IPS-15b (cell line): ENCODE measurements at regions not wholly inside any gene's neighbourhood (a gene's known extent, or its start where the extent isn't known, plus 50 kb on each side); places are given as distances from the start of the nearest gene placed in this dataset.
"Not testable (repeated sequence)": the region's sequence is repeated elsewhere in the genome, so short reads cannot be mapped to it uniquely, and the experiment has no call there.

ENCODE experiments used
- H3K27me3 ChIP-seq: one replicate; pipeline ENCODE4 v1.6.1; 2013; ENCODE audit warnings: low read length; ENCODE audit not compliant: control insufficient read depth, insufficient read depth
- H3K36me3 ChIP-seq: one replicate; pipeline ENCODE4 v1.6.1; 2013; ENCODE audit warnings: low read length; ENCODE audit not compliant: control insufficient read depth, insufficient read depth
- H3K4me1 ChIP-seq: one replicate; pipeline ENCODE4 v1.6.1; 2013; ENCODE audit warnings: mild to moderate bottlenecking, low read length; ENCODE audit not compliant: control insufficient read depth, insufficient read depth
- H3K4me3 ChIP-seq: one replicate; pipeline ENCODE4 v1.5.1; 2013; ENCODE audit warnings: low read depth, low read length
- H3K9ac ChIP-seq: one replicate; pipeline ENCODE4 v1.6.1; 2013; ENCODE audit warnings: low read depth, mild to moderate bottlenecking, low read length
- H3K9me3 ChIP-seq: one replicate; pipeline ENCODE4 v1.6.1; 2013; ENCODE audit warnings: mild to moderate bottlenecking, low read length; ENCODE audit not compliant: control insufficient read depth, insufficient read depth

- Histone ChIP-seq H3K36me3 (no peaks in the 10 kb centered on the region), H3K9ac (no peak overlapping the region), H3K4me1 (no peaks in the 10 kb centered on the region), H3K27me3 (no peaks in the 10 kb centered on the region), H3K9me3 (peaks cover 2% of the 10 kb centered on the region), H3K4me3 (no peak overlapping the region)
Observed at GRCh38 chr4:178198691-178199090, 756.5 kb upstream of the AGA start.

DNA sequence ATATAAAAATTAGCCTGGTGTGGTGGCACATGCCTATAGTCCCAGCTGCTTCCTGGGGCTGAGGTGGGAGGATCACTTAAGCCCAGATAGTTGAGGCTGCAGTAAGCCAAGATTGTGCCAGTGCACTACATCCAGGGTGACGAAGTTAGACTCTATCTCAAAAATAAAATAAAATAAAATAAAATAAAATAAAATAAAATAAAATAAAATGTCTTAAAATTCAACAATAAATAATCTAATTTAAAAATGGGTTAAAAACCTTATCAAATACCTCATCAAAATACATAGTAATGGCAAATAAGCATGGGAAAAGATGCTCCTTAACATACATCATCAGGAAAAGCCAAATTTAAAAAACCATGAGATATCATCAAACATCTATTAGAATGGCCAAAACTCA is 760.2 kb upstream of the AGA start:
- no peaks in the 10 kb centered on the region for H3K36me3 ChIP-seq
- no peaks in the 10 kb centered on the region for H3K27me3 ChIP-seq
- H3K4me1 ChIP-seq, result no peaks in the 10 kb centered on the region
- no peak overlapping the region for H3K9ac ChIP-seq
- H3K4me3 ChIP-seq, result no peak overlapping the region
- peaks cover 3% of the 10 kb centered on the region for H3K9me3 ChIP-seq

DNA sequence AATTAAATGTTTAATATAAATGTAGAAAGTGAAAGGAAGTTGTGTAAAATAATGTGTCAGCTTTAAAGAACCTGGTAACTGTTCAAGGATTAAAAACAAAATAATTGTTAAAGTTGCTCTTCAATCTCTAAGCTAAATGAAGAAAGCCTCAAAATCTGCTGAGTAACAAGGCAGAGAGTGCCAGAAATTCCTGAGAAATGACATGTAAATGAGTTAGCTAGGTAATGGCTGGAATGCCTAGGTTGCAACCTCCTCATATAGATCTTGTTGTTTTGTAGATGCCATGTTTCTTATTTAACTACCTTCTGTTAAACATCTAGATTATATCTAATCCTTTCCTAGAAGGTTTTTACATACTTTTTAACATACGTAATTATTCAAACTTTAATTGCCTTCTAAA is 763.6 kb upstream of the AGA start:
- no peak overlapping the region for H3K4me3 ChIP-seq
- H3K36me3 ChIP-seq, result no peaks in the 10 kb centered on the region
- H3K27me3 ChIP-seq, result no peaks in the 10 kb centered on the region
- no peak overlapping the region for H3K9ac ChIP-seq
- no peaks in the 10 kb centered on the region for H3K4me1 ChIP-seq
- peaks cover 3% of the 10 kb centered on the region for H3K9me3 ChIP-seq

- Histone ChIP-seq H3K27me3 (no peaks in the 10 kb centered on the region), H3K9me3 (no peaks in the 10 kb centered on the region), H3K4me1 (no peaks in the 10 kb centered on the region), H3K36me3 (no peaks in the 10 kb centered on the region), H3K9ac (no peak overlapping the region), H3K4me3 (no peak overlapping the region)
Observed at GRCh38 chr4:178215309-178215708, 773.1 kb upstream of the AGA start.

- H3K9ac ChIP-seq, result no peak overlapping the region
- no peak overlapping the region for H3K4me3 ChIP-seq
- H3K27me3 ChIP-seq, result no peaks in the 10 kb centered on the region
- H3K9me3 ChIP-seq, result no peaks in the 10 kb centered on the region
- H3K36me3 ChIP-seq, result no peaks in the 10 kb centered on the region
- no peaks in the 10 kb centered on the region for H3K4me1 ChIP-seq
Observed at GRCh38 chr4:178215763-178216162, 773.5 kb upstream of the AGA start.

GRCh38 chr4:178226421-178226820 is 784.2 kb upstream of the AGA start:
- H3K4me1 ChIP-seq, H3K9ac ChIP-seq, H3K36me3 ChIP-seq, H3K4me3 ChIP-seq, H3K27me3 ChIP-seq, H3K9me3 ChIP-seq: not testable (repeated sequence)

- Histone ChIP-seq H3K4me1 (no peaks in the 10 kb centered on the region), H3K36me3 (no peaks in the 10 kb centered on the region), H3K9ac (no peak overlapping the region), H3K4me3 (no peak overlapping the region), H3K27me3 (no peaks in the 10 kb centered on the region), H3K9me3 (no peaks in the 10 kb centered on the region)
Observed at GRCh38 chr4:178233906-178234305, 791.7 kb upstream of the AGA start.

GRCh38 chr4:178240891-178241290 is 798.7 kb upstream of the AGA start:
- no peaks in the 10 kb centered on the region for H3K27me3 ChIP-seq

DNA sequence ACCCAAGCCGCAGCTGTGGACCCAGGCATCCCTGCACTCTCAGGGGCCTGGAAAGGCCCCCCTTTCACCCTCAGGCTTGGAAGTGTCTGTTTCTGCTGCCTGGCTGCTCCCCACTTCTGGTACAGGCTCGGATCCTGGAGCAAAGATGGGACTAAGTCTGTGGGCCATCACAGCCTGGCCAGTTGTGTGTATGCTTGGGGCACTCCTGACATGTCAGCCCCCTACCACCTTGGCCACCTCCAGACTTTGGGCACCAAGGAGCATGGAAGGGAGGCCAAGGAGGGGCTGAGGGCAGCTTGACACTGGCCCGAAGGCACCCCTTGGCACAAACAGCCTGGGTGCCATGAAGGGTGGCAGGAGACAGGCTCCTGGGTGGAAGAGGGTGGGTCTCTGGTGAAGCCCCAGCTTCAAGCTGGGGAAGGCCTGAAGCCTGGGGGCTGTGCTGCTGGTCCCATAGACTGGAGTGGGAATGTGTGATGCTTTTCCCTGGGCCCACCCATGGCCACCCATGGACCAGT is 799.4 kb upstream of the AGA start:
- no peaks in the 10 kb centered on the region for H3K27me3 ChIP-seq
- peaks cover 3% of the 10 kb centered on the region for H3K9me3 ChIP-seq
- H3K36me3 ChIP-seq, result no peaks in the 10 kb centered on the region
- H3K4me1 ChIP-seq, result no peaks in the 10 kb centered on the region
- no peak overlapping the region for H3K9ac ChIP-seq
- H3K4me3 ChIP-seq, result no peak overlapping the region

More at GRCh38 chr4:178240891-178241290, 798.7 kb upstream of the AGA start:
- H3K4me1 ChIP-seq, result no peaks in the 10 kb centered on the region
- peaks cover 3% of the 10 kb centered on the region for H3K9me3 ChIP-seq
- H3K4me3 ChIP-seq, result no peak overlapping the region
- no peak overlapping the region for H3K9ac ChIP-seq
- no peaks in the 10 kb centered on the region for H3K36me3 ChIP-seq

DNA sequence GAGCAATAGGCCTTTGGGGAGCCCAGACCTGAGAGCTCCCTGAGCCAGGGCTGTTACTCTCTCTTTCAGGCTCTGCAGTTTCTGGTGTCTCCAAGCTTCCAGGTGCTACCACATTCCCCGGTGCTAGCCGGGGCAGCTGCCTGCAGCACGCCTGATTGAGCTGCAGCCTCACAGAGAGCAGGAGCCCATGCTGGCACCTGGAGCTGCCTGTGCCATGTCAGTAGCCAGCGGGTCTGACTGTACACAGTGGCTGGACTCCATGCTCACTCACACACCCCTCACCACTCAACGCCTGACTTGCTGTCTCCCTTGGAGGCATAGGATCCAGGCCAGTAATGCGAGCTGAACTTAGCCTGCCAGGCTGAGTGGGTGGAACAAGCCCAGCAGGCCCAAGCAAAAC is 800.4 kb upstream of the AGA start:
- peaks cover 3% of the 10 kb centered on the region for H3K9me3 ChIP-seq
- H3K4me3 ChIP-seq, result no peak overlapping the region
- H3K9ac ChIP-seq, result no peak overlapping the region
- no peaks in the 10 kb centered on the region for H3K4me1 ChIP-seq
- H3K36me3 ChIP-seq, result no peaks in the 10 kb centered on the region
- H3K27me3 ChIP-seq, result no peaks in the 10 kb centered on the region

- no peaks in the 10 kb centered on the region for H3K36me3 ChIP-seq
- no peaks in the 10 kb centered on the region for H3K27me3 ChIP-seq
- no peaks in the 10 kb centered on the region for H3K4me1 ChIP-seq
- H3K4me3 ChIP-seq, result no peak overlapping the region
- H3K9me3 ChIP-seq, result peaks cover 3% of the 10 kb centered on the region
- H3K9ac ChIP-seq, result no peak overlapping the region
Observed at GRCh38 chr4:178244785-178245184, 802.5 kb upstream of the AGA start.

- H3K9me3 ChIP-seq, result no peaks in the 10 kb centered on the region
- H3K9ac ChIP-seq, result no peak overlapping the region
- no peaks in the 10 kb centered on the region for H3K4me1 ChIP-seq
- H3K27me3 ChIP-seq, result no peaks in the 10 kb centered on the region
- no peak overlapping the region for H3K4me3 ChIP-seq
- no peaks in the 10 kb centered on the region for H3K36me3 ChIP-seq
Observed at GRCh38 chr4:178255172-178255571, 812.9 kb upstream of the AGA start.

DNA sequence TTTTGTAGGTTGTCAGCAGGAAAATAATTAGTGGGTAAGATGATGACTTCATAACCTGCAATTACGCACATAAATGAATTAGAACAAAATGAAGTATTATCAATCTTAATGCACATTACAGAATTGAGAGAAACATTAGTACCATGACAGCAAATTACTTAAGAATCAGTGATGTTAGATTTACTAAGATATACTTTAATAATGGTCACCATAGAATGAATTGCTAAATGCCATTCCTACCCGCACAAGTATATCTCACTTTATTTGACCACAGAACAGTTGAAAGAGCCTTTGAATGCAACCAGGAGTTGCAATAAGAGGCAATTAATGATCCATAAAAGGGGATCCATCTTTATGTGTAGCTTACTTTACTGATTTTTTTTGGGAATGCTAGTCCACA is 816.4 kb upstream of the AGA start:
- no peak overlapping the region for H3K4me3 ChIP-seq
- no peak overlapping the region for H3K9ac ChIP-seq
- H3K4me1 ChIP-seq, result no peaks in the 10 kb centered on the region
- no peaks in the 10 kb centered on the region for H3K36me3 ChIP-seq
- no peaks in the 10 kb centered on the region for H3K9me3 ChIP-seq
- no peaks in the 10 kb centered on the region for H3K27me3 ChIP-seq
